ENCODE measurements at regions not wholly inside any gene's neighbourhood (a gene's known extent, or its start where the extent isn't known, plus 50 kb on each side); places are given as distances from the start of the nearest gene placed in this dataset.

DNA sequence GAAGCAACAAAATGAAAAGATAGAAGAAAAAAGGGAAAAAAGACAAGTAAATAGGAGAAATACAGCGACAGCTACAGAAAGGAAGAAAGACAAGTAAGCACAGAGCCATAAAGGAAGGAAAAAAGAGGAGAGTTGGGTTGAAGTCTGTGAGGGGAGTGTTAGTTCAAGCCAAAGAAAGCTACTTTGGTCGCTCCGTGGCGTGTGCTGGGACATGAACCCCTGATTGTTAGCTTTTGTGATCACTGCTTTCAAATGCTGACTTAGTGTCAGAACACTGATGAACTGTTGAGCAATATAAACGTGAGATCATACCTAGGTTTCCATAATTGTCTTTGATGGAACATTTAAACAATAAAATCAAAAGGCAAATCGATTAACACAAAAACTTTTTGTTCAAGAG lies 370.1 kb downstream of the TMEM161B start:
- TF ChIP-seq CTCF (IDR thresholded peaks at IDR 0.05) (no peak), EP300 (IDR thresholded peaks at IDR 0.05) (no peak), POLR2AphosphoS5 (IDR thresholded peaks at IDR 0.05) (no peak)
